ENCODE measurements at regions not wholly inside any gene's neighbourhood (a gene's known extent, or its start where the extent isn't known, plus 50 kb on each side); places are given as distances from the start of the nearest gene placed in this dataset.

DNA sequence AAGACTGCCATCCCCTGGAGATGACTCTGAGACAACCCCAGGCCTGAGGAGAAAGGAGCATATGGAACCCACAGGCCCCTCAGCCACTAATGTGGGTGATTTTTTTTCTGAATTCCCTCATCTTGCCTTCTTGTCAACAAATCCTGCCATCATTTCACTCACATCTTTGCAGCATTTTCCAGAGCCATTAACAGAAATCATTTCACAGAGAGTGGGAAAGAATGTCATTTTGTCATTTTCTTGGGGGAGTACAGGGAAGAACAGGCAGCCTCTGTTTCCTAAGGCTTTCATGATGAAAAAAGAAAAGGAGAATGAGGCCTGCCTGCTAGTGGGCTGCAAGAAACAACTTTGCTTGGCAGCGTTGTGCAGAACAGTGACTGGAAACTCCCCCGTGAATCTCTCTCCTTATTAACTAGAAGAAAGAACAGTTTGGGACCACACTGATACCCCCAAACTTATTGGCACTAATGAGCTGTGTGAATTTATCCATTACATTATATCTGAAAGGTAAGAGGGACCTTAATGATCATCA, 1464.6 kb upstream of the CELF4 start:
- TF ChIP-seq, protein P1, sequence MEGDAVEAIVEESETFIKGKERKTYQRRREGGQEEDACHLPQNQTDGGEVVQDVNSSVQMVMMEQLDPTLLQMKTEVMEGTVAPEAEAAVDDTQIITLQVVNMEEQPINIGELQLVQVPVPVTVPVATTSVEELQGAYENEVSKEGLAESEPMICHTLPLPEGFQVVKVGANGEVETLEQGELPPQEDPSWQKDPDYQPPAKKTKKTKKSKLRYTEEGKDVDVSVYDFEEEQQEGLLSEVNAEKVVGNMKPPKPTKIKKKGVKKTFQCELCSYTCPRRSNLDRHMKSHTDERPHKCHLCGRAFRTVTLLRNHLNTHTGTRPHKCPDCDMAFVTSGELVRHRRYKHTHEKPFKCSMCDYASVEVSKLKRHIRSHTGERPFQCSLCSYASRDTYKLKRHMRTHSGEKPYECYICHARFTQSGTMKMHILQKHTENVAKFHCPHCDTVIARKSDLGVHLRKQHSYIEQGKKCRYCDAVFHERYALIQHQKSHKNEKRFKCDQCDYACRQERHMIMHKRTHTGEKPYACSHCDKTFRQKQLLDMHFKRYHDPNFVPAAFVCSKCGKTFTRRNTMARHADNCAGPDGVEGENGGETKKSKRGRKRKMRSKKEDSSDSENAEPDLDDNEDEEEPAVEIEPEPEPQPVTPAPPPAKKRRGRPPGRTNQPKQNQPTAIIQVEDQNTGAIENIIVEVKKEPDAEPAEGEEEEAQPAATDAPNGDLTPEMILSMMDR (IDR thresholded peaks at IDR 0.05) = no peak
- TF ChIP-seq POLR2AphosphoS5 (IDR thresholded peaks at IDR 0.05) = no peak
- TF ChIP-seq POLR2A (IDR thresholded peaks at IDR 0.05) = no peak
